T-cell (primary cell): ENCODE measurements at regions not wholly inside any gene's neighbourhood (a gene's known extent, or its start where the extent isn't known, plus 50 kb on each side); places are given as distances from the start of the nearest gene placed in this dataset.

Source experiments
- ATAC-seq, 4 experiments: fragments of 200-7000 bp in 3 of 4; fragments of 150-1000 bp in 1 of 4; cut with Tn5 transposase; replicated peaks in 1 of 4; 1 replicate in 3 of 4; 2 replicates in 1 of 4; pipeline ENCODE4 v1.10.0; 2021; ENCODE audit warnings: moderate library complexity in 3 of 4, mild to moderate bottlenecking in 2 of 4, moderate number of reproducible peaks in 1 of 4
- CTCF ChIA-PET, 2 donors: fragments of 300-600 bp; sonication (Branson Sonifier 250); formaldehyde crosslinking; loops; one replicate each; lab custom pipeline; 2022; ENCODE audit warnings: antibody characterized with exemption in 2 of 2; lab: Charles Lee
- POLR2A ChIA-PET, 2 donors: fragments of 300-600 bp; sonication (Branson Sonifier 250); formaldehyde crosslinking; loops; one replicate each; lab custom pipeline; 2022; ENCODE audit warnings: antibody characterized with exemption in 2 of 2; lab: Charles Lee
- DNase-seq, 35 experiments: peaks; one replicate each; pipeline versions ENCODE4 v3.0.0 to v3.0.0-alpha.2; 2013 to 2023
- H3K27ac ChIP-seq: one replicate; pipeline ENCODE4 v1.5.1; 2013; ENCODE audit warnings: low read length
- H3K27me3 ChIP-seq, 2 experiments: replicated peaks in 1 of 2; 1 replicate in 1 of 2; 2 replicates in 1 of 2; pipeline versions ENCODE4 v1.6.1 to v1.7.0; 2013; ENCODE audit warnings: low read length in 1 of 2, mixed read lengths in 1 of 2; ENCODE audit not compliant: control insufficient read depth in 2 of 2, insufficient read depth in 2 of 2; ENCODE audit errors: extremely low read depth in 1 of 2
- H3K36me3 ChIP-seq, 2 donors: 1 replicate in 1 of 2; 2 replicates in 1 of 2; pipeline versions ENCODE4 v1.6.1 to v1.7.0; 2013; ENCODE audit warnings: low read length in 1 of 2; ENCODE audit not compliant: control insufficient read depth in 2 of 2, insufficient read depth in 1 of 2; ENCODE audit errors: extremely low read depth in 1 of 2
- H3K4me1 ChIP-seq, 2 experiments: 1 replicate in 1 of 2; 2 replicates in 1 of 2; pipeline versions ENCODE4 v1.6.1 to v1.7.0; 2013; ENCODE audit warnings: low read length in 2 of 2, mixed read lengths in 1 of 2; ENCODE audit not compliant: insufficient read depth in 2 of 2, control insufficient read depth in 1 of 2; ENCODE audit errors: extremely low read depth in 1 of 2
- H3K4me3 ChIP-seq, 2 donors: 1 replicate in 1 of 2; 2 replicates in 1 of 2; pipeline versions ENCODE4 v1.5.1 to v1.7.0; 2013; ENCODE audit warnings: mild to moderate bottlenecking in 2 of 2, low read length in 1 of 2, moderate library complexity in 1 of 2; ENCODE audit not compliant: control insufficient read depth in 1 of 2; ENCODE audit errors: extremely low read depth in 1 of 2
- H3K9me3 ChIP-seq: 2 replicates; pipeline ENCODE4 v1.7.0; 2013
- H3K27ac Mint-ChIP-seq, 2 donors: one replicate each; pipeline ENCODE4 v1.8.0; 2020 to 2021; ENCODE audit warnings: mild to moderate bottlenecking in 2 of 2, mixed read lengths in 2 of 2
- H3K27me3 Mint-ChIP-seq, 2 donors: one replicate each; pipeline ENCODE4 v1.8.0; 2021 to 2022; ENCODE audit warnings: mixed read lengths in 2 of 2
- H3K36me3 Mint-ChIP-seq: one replicate; pipeline ENCODE4 v1.8.0; 2021; ENCODE audit warnings: mixed read lengths
- H3K4me1 Mint-ChIP-seq, 3 donors: one replicate each; pipeline ENCODE4 v1.8.0; 2020 to 2022; ENCODE audit warnings: mixed read lengths in 3 of 3, mild to moderate bottlenecking in 1 of 3
- H3K4me3 Mint-ChIP-seq, 3 donors: one replicate each; pipeline ENCODE4 v1.8.0; 2020 to 2022; ENCODE audit warnings: mild to moderate bottlenecking in 3 of 3, mixed read lengths in 3 of 3, moderate library complexity in 3 of 3
- H3K9me3 Mint-ChIP-seq, 3 donors: one replicate each; pipeline ENCODE4 v1.8.0; 2020 to 2022; ENCODE audit warnings: mixed read lengths in 3 of 3
- WGBS: methylation state at CpG from one replicate; pipeline ENCODE4 v1.1.5; 2013; ENCODE audit warnings: missing lambda C conversion rate; ENCODE audit not compliant: insufficient coverage; 5-methylcytosine and 5-hydroxymethylcytosine counted together

DNA sequence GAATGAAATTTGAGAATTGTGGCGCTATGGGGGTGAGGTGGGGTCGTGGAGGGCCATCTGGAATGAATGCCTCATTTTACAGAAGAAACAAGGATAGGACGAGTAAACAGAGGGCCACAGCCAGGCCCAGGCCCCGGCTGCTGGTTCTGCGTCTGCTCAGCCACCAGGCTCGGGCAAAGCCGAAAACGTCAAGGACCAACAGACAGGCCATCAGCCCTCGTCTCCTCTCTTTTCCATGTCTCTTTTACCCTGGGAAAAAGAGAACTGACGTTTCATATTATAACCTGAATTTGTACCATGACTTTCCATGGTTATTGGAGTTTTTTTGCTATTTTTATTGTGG lies 212.4 kb upstream of the ARID1B start:
- POLR2A ChIA-PET, result interaction anchor here in 1 of 2 donors (0.5 kb wide), 1 partner anchor 377 kb away, joined by 4 read pairs; no protein-coding TSS in a partner anchor
- CTCF ChIA-PET, result interaction anchor here (0.6 to 0.7 kb wide), 6 partner anchors 277 to 1263 kb away, joined by 3 read pairs; no protein-coding TSS in a partner anchor
- ATAC-seq, result peak in 1 of 4 experiments; percentile 8

DNA sequence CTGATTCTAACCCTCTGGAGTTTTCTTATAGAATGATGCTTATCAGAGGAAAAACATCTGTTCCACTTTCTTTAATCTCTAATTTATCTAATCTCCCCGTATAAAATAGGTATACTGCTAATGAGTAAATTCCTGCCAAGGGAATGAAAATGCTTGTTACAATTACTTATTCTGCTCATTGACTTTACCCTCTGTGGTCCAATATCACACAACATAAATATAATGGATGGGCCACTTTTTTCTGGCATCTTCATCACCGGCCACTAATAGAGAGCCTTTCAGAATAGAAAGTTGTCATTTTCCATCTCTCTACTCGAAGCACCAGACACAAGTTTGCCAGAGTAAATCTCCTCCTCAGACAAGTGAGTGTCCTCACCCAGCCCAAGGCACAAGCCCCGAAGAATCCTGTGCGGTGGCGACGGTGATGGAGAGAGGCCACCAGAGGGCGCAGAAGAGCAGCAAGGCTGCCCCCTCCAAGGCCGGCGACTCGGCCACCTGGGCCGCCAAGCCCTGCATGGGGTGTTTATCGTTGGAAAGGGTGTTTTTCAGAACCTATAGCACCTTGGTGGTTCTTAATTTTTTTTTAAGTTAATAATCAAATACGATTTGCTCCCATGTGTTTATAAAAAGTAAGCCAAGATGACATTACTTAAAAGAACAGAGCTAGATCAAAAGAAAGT lies 212.9 kb upstream of the ARID1B start:
- no peak overlapping the region for H3K4me3 Mint-ChIP-seq
- H3K27me3 Mint-ChIP-seq, result peaks cover 9 to 11% of the 10 kb centered on the region in 2 donors
- no peaks in the 10 kb centered on the region for H3K36me3 Mint-ChIP-seq

More for the DNA sequence above, 212.4 kb upstream of the ARID1B start:
- WGBS, result 76% methylated on average over 5 of the region's 10 CpGs
- H3K4me3 Mint-ChIP-seq, result no peak overlapping the region
- peaks cover 6 to 7% (median 6%) of the 10 kb centered on the region in 3 donors for H3K4me1 Mint-ChIP-seq
- peaks cover 0 to 24% of the 10 kb centered on the region in 2 experiments for H3K27me3 ChIP-seq
- no peak overlapping the region for H3K27ac Mint-ChIP-seq
- peaks cover 12 to 13% of the 10 kb centered on the region in 2 donors for H3K27me3 Mint-ChIP-seq
- no peaks in the 10 kb centered on the region for H3K36me3 Mint-ChIP-seq
- no peaks in the 10 kb centered on the region for H3K36me3 ChIP-seq
- DNase-seq, result no peak
- H3K9me3 Mint-ChIP-seq, result peaks cover 0 to 7% (median 3%) of the 10 kb centered on the region in 3 donors
- no peaks in the 10 kb centered on the region for H3K9me3 ChIP-seq
- no peak overlapping the region for H3K4me3 ChIP-seq
- no peak overlapping the region for H3K27ac ChIP-seq
- peaks cover 0 to 7% of the 10 kb centered on the region in 2 experiments for H3K4me1 ChIP-seq

DNA sequence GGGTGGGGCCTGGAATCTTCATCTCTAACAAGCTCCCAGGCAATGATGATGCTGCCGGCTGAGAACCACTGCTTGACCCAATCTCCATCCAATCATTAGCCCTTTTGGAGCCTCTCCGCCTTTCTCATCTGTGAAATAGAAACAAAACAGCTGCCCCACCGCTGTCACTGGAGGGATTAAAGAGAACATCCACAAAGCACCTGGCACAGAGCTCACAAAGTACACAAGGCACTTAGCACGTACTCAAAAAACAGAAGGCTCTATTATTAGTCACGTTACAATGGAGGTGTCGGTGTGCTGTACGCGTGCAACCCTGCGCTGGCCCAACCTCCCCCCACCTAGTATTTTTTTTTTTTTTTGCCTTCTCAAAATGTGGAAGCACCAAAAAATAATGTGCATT lies 213.5 kb upstream of the ARID1B start:
- peaks cover 0 to 22% of the 10 kb centered on the region in 2 experiments for H3K27me3 ChIP-seq
- DNase-seq, result no peak
- CTCF ChIA-PET, result interaction anchor here in 1 of 2 donors (0.6 to 0.7 kb wide), 4 partner anchors 73 to 1283 kb away, joined by 7 to 12 read pairs (median 10); no protein-coding TSS in a partner anchor
- peaks cover 6 to 7% (median 6%) of the 10 kb centered on the region in 3 donors for H3K4me1 Mint-ChIP-seq
- no peak overlapping the region for H3K4me3 Mint-ChIP-seq
- H3K9me3 ChIP-seq, result no peaks in the 10 kb centered on the region
- H3K27me3 Mint-ChIP-seq, result peaks cover 4 to 9% of the 10 kb centered on the region in 2 donors
- H3K27ac Mint-ChIP-seq, result peak overlapping the region in 1 of 2 donors; percentile 30
- H3K36me3 Mint-ChIP-seq, result no peaks in the 10 kb centered on the region
- WGBS, result 90% methylated on average over 5 of the region's 9 CpGs
- ATAC-seq, result no peak
- H3K9me3 Mint-ChIP-seq, result peaks cover 0 to 7% (median 3%) of the 10 kb centered on the region in 3 donors
- H3K4me3 ChIP-seq, result no peak overlapping the region
- no peaks in the 10 kb centered on the region for H3K36me3 ChIP-seq
- peaks cover 0 to 7% of the 10 kb centered on the region in 2 experiments for H3K4me1 ChIP-seq
- H3K27ac ChIP-seq, result no peak overlapping the region
- POLR2A ChIA-PET, result no interaction called here

More for the DNA sequence above, 212.9 kb upstream of the ARID1B start:
- Histone ChIP-seq H3K27ac (no peak overlapping the region), H3K4me3 (no peak overlapping the region), H3K27me3 (peaks cover 0 to 22% of the 10 kb centered on the region in 2 experiments), H3K9me3 (no peaks in the 10 kb centered on the region), H3K4me1 (peaks cover 0 to 7% of the 10 kb centered on the region in 2 experiments), H3K36me3 (no peaks in the 10 kb centered on the region)
- peak; percentile 84 to 95 (median 92) for ATAC-seq
- peaks cover 0 to 7% (median 3%) of the 10 kb centered on the region in 3 donors for H3K9me3 Mint-ChIP-seq
- H3K27ac Mint-ChIP-seq, result no peak overlapping the region
- 18% methylated on average over 2 of the region's 14 CpGs for WGBS
- ChIA-PET POLR2A (no interaction called here), CTCF (interaction anchor here (0.6 to 0.7 kb wide), 7 partner anchors 276 to 1284 kb away, joined by 3 to 12 read pairs (median 3); no protein-coding TSS in a partner anchor)
- peaks cover 6 to 7% (median 6%) of the 10 kb centered on the region in 3 donors for H3K4me1 Mint-ChIP-seq
- peak; percentile 4 to 83 (median 66) for DNase-seq

DNA sequence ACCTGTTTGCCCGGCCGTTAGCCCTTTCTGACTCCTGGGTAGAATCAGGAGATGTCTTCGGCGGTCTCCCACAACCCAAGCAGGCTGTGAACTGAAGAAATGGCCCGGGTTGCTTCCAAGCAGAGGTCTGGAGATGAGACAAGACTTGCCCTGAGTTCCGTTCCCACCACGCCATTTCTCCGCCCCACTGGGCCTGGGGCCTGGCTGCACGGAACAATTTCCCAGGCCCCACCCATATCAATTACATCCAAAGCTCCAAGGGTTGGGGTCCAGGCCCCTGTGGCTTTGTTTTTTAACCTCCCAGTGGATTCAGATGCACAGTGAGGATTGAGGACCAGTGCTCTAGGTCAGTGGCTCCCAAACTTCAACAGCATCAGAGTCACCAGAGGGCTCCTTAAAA lies 214.5 kb upstream of the ARID1B start:
- Histone ChIP-seq H3K27me3 (peaks cover 0 to 23% of the 10 kb centered on the region in 2 experiments), H3K36me3 (no peaks in the 10 kb centered on the region), H3K9me3 (no peaks in the 10 kb centered on the region), H3K4me3 (no peak overlapping the region), H3K27ac (no peak overlapping the region), H3K4me1 (peaks cover 0 to 7% of the 10 kb centered on the region in 2 experiments)
- ChIA-PET CTCF (interaction anchor here in 1 of 2 donors (0.7 kb wide), 1 partner anchor 591 kb away, joined by 4 read pairs; no protein-coding TSS in a partner anchor), POLR2A (no interaction called here)
- Mint-ChIP-seq H3K9me3 (peaks cover 0 to 7% (median 3%) of the 10 kb centered on the region in 3 donors), H3K36me3 (no peaks in the 10 kb centered on the region), H3K4me3 (no peak overlapping the region), H3K4me1 (peaks cover 6 to 7% (median 6%) of the 10 kb centered on the region in 3 donors), H3K27ac (no peak overlapping the region), H3K27me3 (peaks cover 3 to 4% of the 10 kb centered on the region in 2 donors)
- DNase-seq, result no peak
- no peak for ATAC-seq
- 88% methylated on average over 9 of the region's 9 CpGs for WGBS

DNA sequence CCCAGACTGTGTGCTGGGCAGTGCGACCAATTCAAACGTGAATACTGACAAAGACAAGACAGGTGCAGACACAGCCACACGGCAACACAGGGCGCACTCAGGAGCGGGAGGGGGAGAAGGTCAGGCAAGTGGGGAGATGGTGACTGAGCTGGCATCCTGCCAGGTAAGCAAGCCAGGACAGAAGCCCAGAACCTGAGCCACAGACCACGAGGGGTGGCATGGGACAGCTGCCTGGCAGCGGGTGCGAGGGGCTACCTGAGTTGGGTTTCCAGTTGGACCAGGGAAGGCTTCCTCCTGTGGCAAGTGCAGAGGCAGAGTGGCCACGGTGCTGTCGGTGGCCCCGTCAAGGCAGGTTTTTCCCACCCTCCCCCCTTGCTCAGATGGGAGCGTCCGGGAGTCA lies 215.2 kb upstream of the ARID1B start:
- Histone ChIP-seq H3K27ac (no peak overlapping the region), H3K9me3 (no peaks in the 10 kb centered on the region), H3K27me3 (peaks cover 0 to 26% of the 10 kb centered on the region in 2 experiments), H3K4me3 (no peak overlapping the region), H3K36me3 (no peaks in the 10 kb centered on the region), H3K4me1 (peaks cover 0 to 7% of the 10 kb centered on the region in 2 experiments)
- ATAC-seq, result no peak
- POLR2A ChIA-PET, result no interaction called here
- CTCF ChIA-PET, result no interaction called here
- no peaks in the 10 kb centered on the region for H3K36me3 Mint-ChIP-seq
- peaks cover 0 to 7% (median 3%) of the 10 kb centered on the region in 3 donors for H3K9me3 Mint-ChIP-seq
- H3K27ac Mint-ChIP-seq, result no peak overlapping the region
- 86% methylated on average over 6 of the region's 13 CpGs for WGBS
- H3K4me1 Mint-ChIP-seq, result peaks cover 6 to 7% (median 6%) of the 10 kb centered on the region in 3 donors
- H3K4me3 Mint-ChIP-seq, result no peak overlapping the region
- no peak for DNase-seq
- peaks cover 3 to 6% of the 10 kb centered on the region in 2 donors for H3K27me3 Mint-ChIP-seq

DNA sequence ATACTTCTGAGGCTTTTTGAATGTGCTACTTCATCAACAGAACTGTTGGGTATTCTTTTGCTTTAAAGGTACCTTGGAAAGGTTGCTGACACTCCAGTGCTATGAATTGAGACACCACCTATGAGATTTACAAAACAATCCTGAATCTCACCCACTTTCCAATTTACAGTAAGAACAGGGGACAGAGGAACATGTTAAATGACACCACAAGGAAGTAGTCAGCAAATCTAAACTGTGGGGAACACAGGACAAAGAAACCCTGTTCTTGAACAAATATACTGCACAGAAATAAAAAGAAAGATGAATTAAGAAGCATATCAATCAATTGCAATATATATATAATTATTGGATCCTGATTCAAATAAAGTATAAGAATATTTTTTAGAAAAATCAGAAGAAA lies 216.7 kb upstream of the ARID1B start:
- Histone ChIP-seq H3K4me3 (no peak overlapping the region), H3K4me1 (peaks cover 0 to 7% of the 10 kb centered on the region in 2 experiments), H3K36me3 (no peaks in the 10 kb centered on the region), H3K27ac (no peak overlapping the region), H3K27me3 (peaks cover 0 to 26% of the 10 kb centered on the region in 2 experiments), H3K9me3 (no peaks in the 10 kb centered on the region)
- H3K36me3 Mint-ChIP-seq, result no peaks in the 10 kb centered on the region
- H3K9me3 Mint-ChIP-seq, result peaks cover 0 to 7% (median 3%) of the 10 kb centered on the region in 3 donors
- CTCF ChIA-PET, result interaction anchor here (0.5 to 0.7 kb wide), 2 partner anchors 100 to 626 kb away, joined by 3 to 4 read pairs; no protein-coding TSS in a partner anchor
- no peak overlapping the region for H3K27ac Mint-ChIP-seq
- H3K4me1 Mint-ChIP-seq, result peaks cover 6 to 8% (median 7%) of the 10 kb centered on the region in 3 donors
- DNase-seq, result no peak
- no peak for ATAC-seq
- POLR2A ChIA-PET, result no interaction called here
- H3K27me3 Mint-ChIP-seq, result peaks cover 3% of the 10 kb centered on the region in 2 donors
- H3K4me3 Mint-ChIP-seq, result no peak overlapping the region
